Prostate gland (tissue), 2 donors: ENCODE measurements at regions not wholly inside any gene's neighbourhood (a gene's known extent, or its start where the extent isn't known, plus 50 kb on each side); places are given as distances from the start of the nearest gene placed in this dataset.

Experiments
- DNase-seq: peaks from one replicate; pipeline ENCODE4 v3.0.0-alpha.2; 2019; ENCODE audit warnings: low spot score
- H3K27ac ChIP-seq, 2 donors: fragments of 200-600 bp; sonication (generic); 2 replicates each; pipeline ENCODE4 v1.5.1; 2017 to 2019
- H3K27me3 ChIP-seq: fragments of 200-600 bp; sonication (generic); replicated peaks from 2 replicates; pipeline ENCODE4 v1.5.1; 2019; ENCODE audit not compliant: insufficient read depth
- H3K36me3 ChIP-seq, 2 donors: fragments of 200-600 bp; sonication (generic); 1 replicate in 1 of 2; 2 replicates in 1 of 2; pipeline versions ENCODE4 v1.5.1 to v1.8.1; 2017 to 2019
- H3K4me1 ChIP-seq: fragments of 200-600 bp; sonication (generic); replicated peaks from 2 replicates; pipeline ENCODE4 v1.5.1; 2019
- H3K4me3 ChIP-seq, 2 donors: fragments of 200-600 bp; sonication (generic); 2 replicates each; pipeline ENCODE4 v1.5.1; 2017 to 2019
- H3K9me3 ChIP-seq: fragments of 200-600 bp; sonication (generic); 2 replicates; pipeline ENCODE4 v1.5.1; 2017
- CTCF ChIP-seq, 4 experiments: fragments of 200-600 bp in 2 of 4; fragments of 450-650 bp in 2 of 4; sonication (generic) in 2 of 4; IDR thresholded peaks; 1 replicate in 3 of 4; 2 replicates in 1 of 4; pipeline ENCODE4 v1.5.1; 2016 to 2019; ENCODE audit warnings: antibody characterized with exemption in 4 of 4, mild to moderate bottlenecking in 2 of 4, moderate library complexity in 2 of 4
- POLR2A ChIP-seq: fragments of 450-650 bp; IDR thresholded peaks from one replicate; pipeline ENCODE4 v1.6.1; 2016; ENCODE audit warnings: antibody characterized with exemption, mild to moderate bottlenecking
- POLR2AphosphoS5 ChIP-seq: sonication (generic); formaldehyde crosslinking; IDR thresholded peaks from one replicate; pipeline ENCODE4 v1.6.1; 2017; ENCODE audit warnings: antibody characterized with exemption
- WGBS: methylation state at CpG from one replicate; pipeline ENCODE4 v1.1.5; 2018; 5-methylcytosine and 5-hydroxymethylcytosine counted together
- intact Hi-C: fragments of 100-400 bp; cut with DNase I; formaldehyde crosslinking; loops from one replicate; pipeline ENCODE4 v1.14.2; 2022

- Histone ChIP-seq H3K9me3 (no peaks in the 10 kb centered on the region), H3K4me1 (no peaks in the 10 kb centered on the region), H3K36me3 (no peaks in the 10 kb centered on the region), H3K27ac (no peak overlapping the region), H3K27me3 (no peaks in the 10 kb centered on the region), H3K4me3 (no peak overlapping the region)
- intact Hi-C loops, result loop anchor here (5.0 to 10.0 kb wide), 4 partner anchors 35 to 538 kb away; no protein-coding TSS in a partner anchor
- TF ChIP-seq POLR2AphosphoS5, result peak; percentile 57
- no peak for TF ChIP-seq POLR2A
- TF ChIP-seq CTCF (IDR thresholded peaks at IDR 0.05), result peak; percentile 26 to 86 (median 75)
- DNase-seq, result peak; percentile 76
- WGBS, result 20% methylated on average over 14 of the region's 14 CpGs
These were observed 83.6 kb upstream of the AKAP13 start for GRCh38 chr15:85296615-85297402.

- 94% methylated on average over 7 of the region's 7 CpGs for WGBS
- intact Hi-C loops, result loop anchor here (5.0 to 10.0 kb wide), 4 partner anchors 35 to 537 kb away; no protein-coding TSS in a partner anchor
- no peak overlapping the region for H3K27ac ChIP-seq
- H3K9me3 ChIP-seq, result no peaks in the 10 kb centered on the region
- no peaks in the 10 kb centered on the region for H3K4me1 ChIP-seq
- DNase-seq, result no peak
- no peaks in the 10 kb centered on the region for H3K27me3 ChIP-seq
- no peak overlapping the region for H3K4me3 ChIP-seq
- no peaks in the 10 kb centered on the region for H3K36me3 ChIP-seq
- TF ChIP-seq POLR2AphosphoS5, result no peak
These were observed 82.9 kb upstream of the AKAP13 start for GRCh38 chr15:85297537-85297936.

GRCh38 chr15:85298366-85298765, 82.0 kb upstream of the AKAP13 start:
- Histone ChIP-seq H3K4me1 (no peaks in the 10 kb centered on the region), H3K9me3 (no peaks in the 10 kb centered on the region), H3K4me3 (no peak overlapping the region), H3K27ac (no peak overlapping the region), H3K36me3 (no peaks in the 10 kb centered on the region), H3K27me3 (no peaks in the 10 kb centered on the region)
- DNase-seq, result no peak
- TF ChIP-seq POLR2AphosphoS5 (no peak), CTCF (IDR thresholded peaks at IDR 0.05) (no peak), POLR2A (no peak)
- intact Hi-C loops, result loop anchor here (5.0 to 10.0 kb wide), 4 partner anchors 34 to 536 kb away; no protein-coding TSS in a partner anchor
- WGBS, result 93% methylated on average over 4 of the region's 4 CpGs

- H3K27me3 ChIP-seq, result no peaks in the 10 kb centered on the region
- TF ChIP-seq CTCF (IDR thresholded peaks at IDR 0.05) (no peak), POLR2AphosphoS5 (no peak), POLR2A (no peak)
- DNase-seq, result no peak
- no peaks in the 10 kb centered on the region for H3K9me3 ChIP-seq
- H3K36me3 ChIP-seq, result no peaks in the 10 kb centered on the region
- intact Hi-C loops, result loop anchor here (5.0 to 10.0 kb wide), 4 partner anchors 33 to 536 kb away; no protein-coding TSS in a partner anchor
- no peaks in the 10 kb centered on the region for H3K4me1 ChIP-seq
- H3K4me3 ChIP-seq, result no peak overlapping the region
- no peak overlapping the region for H3K27ac ChIP-seq
- WGBS, result 96% methylated on average over 1 of the region's 1 CpG
These were observed 81.5 kb upstream of the AKAP13 start for GRCh38 chr15:85298941-85299340.

GRCh38 chr15:85302271-85302670, 78.1 kb upstream of the AKAP13 start:
- Histone ChIP-seq H3K36me3 (no peaks in the 10 kb centered on the region), H3K9me3 (no peaks in the 10 kb centered on the region), H3K27me3 (no peaks in the 10 kb centered on the region), H3K4me1 (no peaks in the 10 kb centered on the region), H3K4me3 (no peak overlapping the region), H3K27ac (no peak overlapping the region)
- no peak for TF ChIP-seq POLR2A
- TF ChIP-seq CTCF (IDR thresholded peaks at IDR 0.05), result no peak
- no peak for TF ChIP-seq POLR2AphosphoS5
- DNase-seq, result no peak
- whole genome bisulfite sequencing, result 86% methylated on average over 2 of the region's 2 CpGs
- intact Hi-C loops, result no loop called here
